ENCODE measurements at regions not wholly inside any gene's neighbourhood (a gene's known extent, or its start where the extent isn't known, plus 50 kb on each side); places are given as distances from the start of the nearest gene placed in this dataset.

- TF ChIP-seq POLR2A (IDR thresholded peaks at IDR 0.05; ENCODE audit: low read depth, low read length) = no peak
- no peak for TF ChIP-seq POLR2AphosphoS5 (IDR thresholded peaks at IDR 0.05; ENCODE audit: low read depth, low read length)
Measured at GRCh38 chr1:189117072-189117770, 1360.4 kb downstream of the BRINP3 start.

All from GM12892 (cell line).